LHCN-M2 (cell line): ENCODE measurements at regions not wholly inside any gene's neighbourhood (a gene's known extent, or its start where the extent isn't known, plus 50 kb on each side); places are given as distances from the start of the nearest gene placed in this dataset.

Source experiments
- DNase-seq: peaks from one replicate; pipeline ENCODE4 v3.0.0-alpha.2; 2012; ENCODE audit warnings: low read depth

GRCh38 chr2:7209757-7210555 is 292.7 kb downstream of the RNF144A start:
- DNase-seq: no peak

DNA sequence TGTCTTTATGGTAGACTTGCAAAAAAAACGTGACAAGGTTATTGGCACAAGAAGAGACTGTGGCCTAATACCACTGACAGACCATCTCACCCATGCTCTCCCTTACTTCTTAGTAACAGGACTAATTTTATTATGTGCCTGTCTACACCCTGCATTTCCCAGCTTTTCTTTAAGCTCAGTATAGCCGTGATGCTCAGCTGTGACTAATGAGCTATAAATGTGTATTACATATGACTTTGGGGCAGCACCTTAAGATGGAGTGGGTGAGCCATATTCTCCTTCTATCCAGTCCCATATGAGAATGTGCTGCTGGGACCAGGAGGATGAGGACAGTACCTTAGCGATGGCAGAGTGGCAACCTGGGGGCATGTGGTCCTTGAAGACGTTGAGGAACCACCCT is 293.5 kb downstream of the RNF144A start:
- no peak for DNase-seq

DNA sequence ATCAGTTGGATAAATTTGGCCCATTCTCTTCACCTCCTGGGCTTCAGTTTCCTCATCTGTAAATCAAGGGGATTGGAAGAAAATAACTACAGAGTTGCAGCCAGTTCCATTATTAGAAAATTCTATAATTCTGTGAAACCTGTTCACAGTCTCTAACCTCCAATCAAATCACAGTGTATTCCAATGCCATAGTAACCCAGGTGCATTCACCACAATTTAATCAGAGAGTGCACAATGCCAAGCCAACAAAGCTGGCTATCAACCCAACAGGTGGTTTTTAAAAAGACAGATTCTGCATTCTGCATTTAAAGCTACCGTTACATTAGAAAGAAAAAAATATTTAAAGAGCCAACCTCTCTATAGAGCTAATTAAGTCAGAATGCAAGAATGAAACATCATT is 308.6 kb downstream of the RNF144A start:
- DNase-seq: no peak

DNA sequence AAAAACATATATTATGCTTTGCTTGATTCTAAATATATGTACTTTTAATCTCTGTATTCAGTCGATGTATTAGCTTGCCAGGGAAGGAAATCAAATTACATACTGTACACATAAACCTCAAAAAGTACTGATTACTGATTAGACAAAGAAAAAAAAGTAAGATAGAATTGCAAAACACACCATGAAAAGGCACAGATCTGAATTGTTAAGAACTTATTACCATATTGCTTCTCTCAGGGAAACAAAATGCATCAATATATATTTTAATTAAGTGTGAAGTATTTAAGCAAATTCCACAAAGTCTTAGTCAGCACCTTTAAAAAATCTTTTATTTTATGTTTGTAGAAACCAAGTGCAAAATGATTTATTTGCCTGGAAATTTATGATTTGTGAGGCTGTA is 309.3 kb downstream of the RNF144A start:
- DNase-seq: no peak

DNA sequence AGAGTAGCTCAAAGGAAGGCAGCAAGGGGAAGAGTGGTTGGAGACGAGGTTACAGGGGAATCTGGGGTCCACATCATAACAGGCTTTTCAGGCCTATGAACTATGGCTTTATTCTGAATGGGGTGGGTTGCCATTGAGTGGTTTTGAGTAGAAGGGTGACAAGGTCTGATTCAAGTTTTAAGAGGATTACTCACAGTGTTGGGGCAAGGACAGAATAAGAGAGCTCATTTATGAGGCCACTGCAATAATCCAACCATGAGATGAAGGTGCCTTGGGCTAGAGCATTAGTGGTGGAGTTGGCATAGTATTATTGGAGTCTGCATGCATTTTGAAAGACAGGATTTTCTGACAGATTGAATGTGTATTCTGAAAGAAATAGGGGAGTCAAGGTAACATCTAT is 315.9 kb downstream of the RNF144A start:
- no peak for DNase-seq

- no peak for DNase-seq
These were observed 320.3 kb downstream of the RNF144A start for GRCh38 chr2:7237466-7237865.

- DNase-seq: no peak
These were observed 321.9 kb downstream of the RNF144A start for GRCh38 chr2:7239078-7239477.

DNA sequence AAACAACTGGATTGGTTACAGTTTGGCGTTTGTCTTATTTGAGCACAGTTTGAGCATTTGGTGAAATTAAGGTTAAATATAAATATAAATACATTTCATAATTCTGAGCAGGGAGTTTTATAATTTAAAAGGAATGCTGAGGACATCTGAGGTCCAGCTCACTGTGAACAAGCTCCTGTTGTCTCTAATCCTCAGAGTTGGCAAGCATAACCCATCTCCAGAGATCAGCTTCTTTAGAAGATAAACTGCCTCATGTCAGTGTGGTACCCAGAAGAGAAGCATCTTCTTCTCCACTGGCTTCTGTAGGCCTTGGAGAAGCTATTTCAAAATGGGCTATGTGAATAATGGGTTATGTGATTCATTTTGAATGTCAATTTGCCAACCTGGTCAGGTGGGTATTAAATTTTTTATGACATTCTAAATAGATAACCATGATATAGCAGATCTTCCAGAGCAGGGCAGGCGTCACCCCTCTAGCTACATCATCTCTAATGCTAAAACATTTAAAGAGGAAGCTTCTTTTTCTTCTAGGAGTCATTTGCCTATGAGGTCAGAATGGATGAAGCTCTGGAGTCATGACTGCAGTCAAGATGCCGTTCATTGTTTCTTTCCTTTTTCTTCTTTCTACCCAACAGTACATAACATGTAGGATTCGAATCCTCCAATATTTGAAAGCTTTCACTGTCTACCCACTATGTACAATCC is 324.0 kb downstream of the RNF144A start:
- no peak for DNase-seq

DNA sequence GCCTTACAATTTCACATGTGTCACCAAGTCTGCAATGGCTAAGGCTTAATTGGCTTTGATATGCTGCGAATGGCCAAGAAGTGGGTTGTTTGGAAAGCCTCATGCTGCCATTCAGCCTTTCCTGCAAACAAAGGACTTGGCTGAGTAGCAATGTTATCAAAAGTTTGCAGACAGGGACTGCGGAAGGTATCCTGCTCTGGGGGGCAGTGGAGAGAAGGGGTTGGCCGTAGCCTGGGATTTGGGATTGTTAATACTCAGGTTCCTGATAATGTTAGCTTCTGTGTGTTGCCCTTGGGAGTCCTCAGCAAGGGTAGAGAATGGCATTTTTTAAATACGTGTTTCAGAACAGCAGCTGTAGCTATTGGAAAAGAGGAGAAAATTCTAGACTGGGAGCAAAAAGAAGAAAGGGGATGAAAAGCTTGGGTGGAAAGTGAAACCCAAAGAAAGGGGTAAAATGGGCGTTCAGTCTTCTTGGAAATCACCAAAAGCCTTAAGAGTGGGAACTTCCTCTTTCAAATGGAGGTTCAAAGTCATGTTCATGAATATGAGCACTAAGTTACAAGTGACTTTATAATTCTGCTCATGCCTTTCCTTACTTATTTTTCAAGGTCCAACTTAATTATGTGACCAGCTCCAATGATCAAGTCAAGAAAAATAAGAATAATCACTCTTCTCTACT is 325.1 kb downstream of the RNF144A start:
- DNase-seq: no peak

DNA sequence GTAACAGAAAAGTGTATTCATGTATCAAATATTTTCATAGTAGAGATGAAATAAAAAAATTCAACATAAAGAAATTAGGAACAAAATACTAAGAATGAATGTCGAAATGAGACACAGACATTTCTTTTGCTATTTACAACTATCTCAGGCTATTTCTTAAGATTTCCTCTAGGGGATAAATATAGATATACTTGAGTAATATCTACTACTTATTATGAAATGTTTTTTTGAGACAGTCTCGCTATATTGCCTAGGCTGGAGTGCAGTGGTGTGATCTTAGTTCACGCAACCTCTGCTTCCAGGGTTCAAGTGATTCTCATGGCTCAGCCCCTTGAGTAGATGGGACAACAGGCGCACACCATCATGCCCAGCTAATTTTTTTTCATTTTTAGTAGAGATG is 326.1 kb downstream of the RNF144A start:
- no peak for DNase-seq

- DNase-seq: no peak
These were observed 339.2 kb downstream of the RNF144A start for GRCh38 chr2:7256377-7256776.

GRCh38 chr2:7262727-7263126 is 345.5 kb downstream of the RNF144A start:
- no peak for DNase-seq

- no peak for DNase-seq
These were observed 347.6 kb downstream of the RNF144A start for GRCh38 chr2:7264791-7265190.

DNA sequence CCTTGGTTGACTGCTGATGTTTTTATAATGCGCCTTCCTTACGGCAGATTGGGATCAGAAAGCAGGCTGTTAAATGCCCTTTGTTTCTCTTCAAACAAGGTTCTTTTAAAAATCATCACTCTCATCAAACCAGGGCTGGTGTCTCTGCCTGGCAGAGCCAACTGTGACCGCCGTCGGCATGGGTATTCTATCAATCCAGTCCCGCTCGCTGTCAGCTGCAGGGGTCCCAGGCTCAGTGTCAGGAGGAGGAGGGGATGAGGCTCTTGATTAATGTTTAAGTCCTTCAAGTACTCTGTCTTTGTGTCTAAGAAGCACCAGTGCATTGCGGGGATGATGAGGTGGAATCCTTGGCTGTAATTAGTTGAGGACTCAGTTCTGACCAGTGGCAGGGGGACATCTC is 348.1 kb downstream of the RNF144A start:
- DNase-seq: no peak

DNA sequence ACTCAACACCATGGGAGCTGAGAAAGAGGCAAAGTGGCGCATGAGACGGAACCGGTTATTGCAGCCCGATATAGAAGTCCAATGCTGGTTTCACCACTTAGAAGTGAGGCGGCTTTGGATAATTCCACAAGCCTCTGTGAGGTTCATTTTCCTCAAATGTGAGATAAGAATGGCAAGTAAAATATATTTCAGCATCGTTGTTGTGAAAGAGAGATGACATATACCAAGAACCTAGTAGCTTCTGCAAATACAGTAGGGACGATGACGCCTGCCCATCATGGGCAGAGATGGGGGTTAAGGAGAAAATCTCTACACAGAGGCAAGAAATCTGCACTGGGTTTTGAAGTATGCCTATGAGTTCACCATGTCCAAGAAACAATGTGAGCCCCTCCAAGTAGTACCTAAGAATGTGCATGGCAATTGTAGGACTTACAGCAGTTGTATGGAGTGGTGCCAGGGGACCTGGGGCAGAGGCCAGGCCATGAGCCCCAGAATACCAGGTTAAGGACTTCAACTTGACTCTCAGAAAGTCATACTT is 352.0 kb downstream of the RNF144A start:
- DNase-seq: no peak

DNA sequence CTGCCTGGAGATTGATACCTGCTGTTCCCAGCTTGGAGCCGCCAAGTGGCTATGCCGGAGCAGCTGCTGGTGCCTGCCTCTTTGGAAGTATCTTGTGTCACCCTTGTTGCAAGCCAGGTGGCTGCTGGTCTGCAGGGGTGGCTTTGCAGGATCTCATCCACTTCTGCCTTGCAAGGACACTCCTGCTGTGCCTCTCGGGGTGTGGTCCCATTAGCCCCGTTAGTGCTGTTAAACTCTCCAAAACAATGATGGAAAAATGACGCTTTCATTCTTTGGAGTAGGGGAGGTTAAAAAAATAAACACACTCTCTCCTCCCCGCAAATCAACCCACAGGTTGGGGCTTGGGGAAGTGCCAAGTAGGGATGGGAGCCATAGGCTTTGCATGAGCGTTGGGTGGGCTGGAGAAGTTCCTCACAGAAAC is 352.8 kb downstream of the RNF144A start:
- no peak for DNase-seq

GRCh38 chr2:7272210-7272609 is 355.0 kb downstream of the RNF144A start:
- no peak for DNase-seq

DNA sequence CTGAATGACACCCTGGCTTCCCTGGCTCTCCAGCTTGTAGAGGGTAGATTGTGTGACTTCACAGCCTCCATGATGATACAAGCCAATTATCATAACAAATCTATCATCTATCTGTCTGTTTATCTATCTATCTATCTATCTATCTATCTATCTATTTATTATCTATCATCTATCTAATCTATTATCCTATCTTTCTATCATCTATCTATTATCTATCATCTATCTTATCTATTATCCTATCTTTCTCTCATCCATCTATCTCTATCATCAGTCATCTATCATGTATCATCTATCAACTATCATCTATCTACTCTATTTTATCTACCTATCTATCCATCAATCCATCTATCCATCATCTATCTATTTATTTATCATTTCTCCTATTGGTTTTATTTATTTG is 361.8 kb downstream of the RNF144A start:
- DNase-seq: no peak

GRCh38 chr2:7279421-7279949 is 362.3 kb downstream of the RNF144A start:
- DNase-seq: no peak

DNA sequence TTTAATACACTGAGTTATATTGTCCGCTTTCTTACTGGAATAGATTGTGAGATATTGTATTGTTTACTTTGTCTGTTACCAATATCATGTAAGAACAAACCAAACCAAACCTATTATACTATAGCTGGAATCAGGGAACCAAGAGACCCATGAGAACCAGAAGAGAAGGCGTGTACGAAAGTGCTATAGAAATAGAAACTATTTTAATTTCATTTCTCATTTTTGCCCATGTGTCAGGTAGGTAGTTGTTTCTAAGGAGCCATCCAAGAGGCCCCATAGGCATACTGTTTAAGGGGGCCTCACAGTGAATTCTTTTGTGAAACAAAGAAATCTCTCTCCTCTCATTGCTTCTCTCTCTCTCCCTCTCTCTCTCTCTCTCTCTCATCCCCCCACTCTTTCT is 363.6 kb downstream of the RNF144A start:
- no peak for DNase-seq

- no peak for DNase-seq
These were observed 364.3 kb downstream of the RNF144A start for GRCh38 chr2:7281231-7282201.
